ENCODE measurements at regions not wholly inside any gene's neighbourhood (a gene's known extent, or its start where the extent isn't known, plus 50 kb on each side); places are given as distances from the start of the nearest gene placed in this dataset.
"Not testable (repeated sequence)": the region's sequence is repeated elsewhere in the genome, so short reads cannot be mapped to it uniquely, and the experiment has no call there.

DNA sequence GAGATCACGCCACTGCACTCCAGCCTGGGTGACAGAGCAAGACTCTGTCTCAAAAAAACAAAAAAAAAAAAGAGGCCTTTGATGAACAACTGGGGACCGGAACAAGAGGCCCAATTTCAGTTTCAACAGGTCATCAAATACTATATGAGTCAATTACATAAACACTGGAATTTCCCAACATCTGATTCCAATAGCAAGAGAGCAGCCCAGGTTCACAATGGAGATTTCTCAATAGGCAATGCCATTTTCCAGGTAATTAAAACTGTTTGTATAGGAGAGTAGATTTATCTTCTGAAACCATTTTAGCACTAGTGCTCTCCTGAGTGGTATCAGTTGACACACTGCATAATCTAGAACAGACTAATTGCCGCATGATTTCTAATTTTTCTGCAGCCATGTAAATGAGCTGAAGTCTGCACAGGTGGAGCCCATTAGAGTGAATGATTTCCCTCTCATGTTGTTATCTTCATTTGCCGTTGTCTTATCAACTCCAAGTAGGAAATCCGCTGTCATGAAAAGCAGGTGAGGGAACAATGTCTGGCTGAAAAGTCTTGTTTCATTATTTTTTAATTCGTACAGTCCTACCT is 264.1 kb upstream of the MEIS1 start:
- no peak for DNase-seq

DNA sequence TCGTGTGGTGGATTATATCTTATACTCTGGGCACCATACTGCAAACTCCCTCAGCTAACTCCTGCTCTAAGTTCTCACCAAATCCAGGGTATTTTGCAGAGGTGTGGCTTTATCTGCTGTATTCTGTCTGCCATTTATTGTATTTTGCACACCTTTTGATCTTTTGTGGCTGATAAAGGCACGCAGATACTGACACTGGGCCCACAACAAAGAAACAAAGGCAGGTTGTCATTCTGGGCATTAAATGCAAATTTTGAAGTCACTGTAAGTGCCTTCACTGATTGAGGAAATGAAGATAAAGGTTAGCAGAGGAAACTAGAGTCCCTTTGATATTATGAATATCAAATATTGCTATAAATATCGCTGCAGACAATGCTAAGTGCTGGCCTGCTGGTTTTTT is 265.8 kb upstream of the MEIS1 start:
- no peak for DNase-seq

GRCh38 chr2:66164470-66164869 is 270.5 kb upstream of the MEIS1 start:
- no peak for DNase-seq

DNA sequence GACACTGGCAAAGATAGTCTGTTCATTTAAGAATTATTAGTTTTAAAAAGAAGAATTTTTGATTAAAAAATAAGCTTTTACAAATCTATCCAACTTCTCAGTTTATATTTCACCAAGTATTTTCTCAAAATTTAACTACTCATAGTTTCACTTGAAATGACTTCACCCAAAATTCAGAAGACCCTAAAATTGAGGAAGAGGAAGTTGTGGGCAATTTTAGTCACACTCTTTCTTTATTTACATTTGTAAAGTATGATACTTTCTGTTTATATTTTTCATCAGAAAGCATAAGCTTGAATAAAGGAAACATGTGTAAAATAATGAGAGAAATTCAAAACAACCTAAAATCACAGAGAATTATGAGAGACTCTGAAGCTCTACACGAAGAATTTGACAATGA is 278.8 kb upstream of the MEIS1 start:
- no peak for DNase-seq

GRCh38 chr2:66153941-66154340 is 281.0 kb upstream of the MEIS1 start:
- DNase-seq, result no peak

DNA sequence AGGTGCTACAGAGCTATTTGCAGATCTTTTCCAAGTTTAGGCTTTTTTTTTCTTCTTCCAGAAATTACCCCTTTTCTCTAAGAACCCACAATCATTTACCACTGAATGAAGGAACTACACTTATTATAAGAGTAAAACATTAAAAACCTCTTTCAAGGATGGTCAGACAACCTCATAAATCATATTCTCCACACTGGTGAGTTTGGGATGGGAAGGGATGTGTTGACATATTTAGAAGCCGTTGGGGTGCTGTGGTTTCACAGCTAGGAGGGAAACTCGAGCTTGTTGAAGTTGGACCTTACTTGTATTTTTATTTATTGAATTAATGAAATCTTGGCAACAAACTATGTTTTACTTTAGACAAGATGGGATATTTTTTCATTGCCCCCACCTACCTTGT is 289.4 kb upstream of the MEIS1 start:
- DNase-seq, result no peak

- not testable (repeated sequence) for DNase-seq
Observed at GRCh38 chr2:66144324-66144723, 290.6 kb upstream of the MEIS1 start.

DNA sequence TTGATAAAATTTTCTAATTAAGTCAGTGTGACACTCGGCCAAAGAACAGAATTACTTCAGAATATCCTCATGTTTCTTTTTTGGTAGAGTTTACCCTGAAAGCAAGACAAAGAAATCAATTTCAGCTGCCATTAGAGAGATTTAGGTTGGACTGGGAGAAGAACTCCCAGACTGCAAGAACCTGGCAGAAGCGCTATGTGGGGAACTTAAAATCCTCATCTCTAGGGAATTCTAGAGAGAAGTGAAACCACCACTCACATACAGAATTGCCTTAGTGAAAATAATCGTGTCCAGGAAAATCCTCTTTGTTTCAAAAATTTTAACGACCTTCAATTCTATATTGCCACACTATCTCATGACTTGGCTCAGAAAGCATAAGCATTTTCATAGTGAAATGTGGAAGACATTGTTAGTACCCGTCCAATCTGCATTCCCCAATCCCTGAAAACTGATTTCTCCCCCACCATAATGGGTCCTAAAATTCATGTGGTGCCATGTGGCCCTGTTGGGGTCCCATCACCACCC is 297.3 kb upstream of the MEIS1 start:
- no peak for DNase-seq

GRCh38 chr2:66134138-66134701 is 300.7 kb upstream of the MEIS1 start:
- no peak for DNase-seq

- DNase-seq, result no peak
Observed at GRCh38 chr2:66127656-66128055, 307.3 kb upstream of the MEIS1 start.

- no peak for DNase-seq
Observed at GRCh38 chr2:66127061-66127460, 307.9 kb upstream of the MEIS1 start.

- no peak for DNase-seq
Observed at GRCh38 chr2:66125951-66126350, 309.0 kb upstream of the MEIS1 start.

GRCh38 chr2:66122516-66122915 is 312.4 kb upstream of the MEIS1 start:
- DNase-seq, result no peak

- DNase-seq, result no peak
Observed at GRCh38 chr2:66121946-66122345, 313.0 kb upstream of the MEIS1 start.

DNA sequence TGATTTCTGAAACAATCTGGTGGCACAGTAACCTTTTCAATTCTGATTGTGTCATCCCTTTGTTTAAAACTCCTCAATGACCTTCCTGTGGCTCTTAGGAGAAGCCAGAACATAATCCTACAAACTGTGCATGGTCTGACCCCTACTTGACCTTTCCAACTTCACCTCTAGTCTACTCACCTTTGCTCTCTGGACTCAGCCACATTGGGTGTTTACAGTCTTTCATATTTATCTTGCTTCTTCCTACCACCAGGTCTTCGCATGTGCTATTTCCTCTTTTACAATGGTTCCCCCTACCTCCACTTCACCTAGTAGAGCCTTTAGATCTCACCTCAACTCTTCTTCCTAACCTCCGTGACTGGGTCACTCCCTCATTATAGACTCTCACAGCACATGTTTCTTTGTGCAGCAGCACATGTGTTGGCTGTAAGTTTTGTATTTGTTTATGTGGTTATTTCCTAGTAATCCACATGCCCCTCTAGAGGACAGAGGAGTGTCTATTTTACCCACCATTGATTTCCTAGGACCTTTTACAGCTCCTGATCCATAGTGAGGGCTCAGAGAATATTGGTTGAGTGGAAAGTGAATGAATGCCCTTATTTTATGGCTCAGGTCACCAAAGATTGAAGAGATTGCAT is 320.8 kb upstream of the MEIS1 start:
- no peak for DNase-seq

DNA sequence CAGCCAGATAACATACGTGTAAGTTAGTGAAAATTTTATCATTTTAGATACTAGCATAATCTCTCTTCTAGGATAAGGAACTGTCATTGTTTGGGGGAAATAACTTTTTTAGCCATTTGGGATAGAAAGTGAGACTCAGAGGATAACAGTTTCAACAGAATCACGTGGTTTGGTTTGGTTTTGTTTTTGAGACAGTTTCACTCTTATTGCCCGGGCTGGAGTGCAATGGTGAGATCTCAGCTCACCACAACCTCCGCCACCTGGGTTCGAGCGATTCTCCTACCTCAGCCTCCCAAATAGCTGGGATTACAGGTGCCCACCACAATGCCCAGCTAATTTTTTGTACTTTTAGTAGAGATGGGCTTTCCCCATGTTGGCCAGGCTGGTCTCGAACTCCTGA is 323.2 kb upstream of the MEIS1 start:
- no peak for DNase-seq

GRCh38 chr2:66110608-66111007 is 324.3 kb upstream of the MEIS1 start:
- DNase-seq, result no peak

DNA sequence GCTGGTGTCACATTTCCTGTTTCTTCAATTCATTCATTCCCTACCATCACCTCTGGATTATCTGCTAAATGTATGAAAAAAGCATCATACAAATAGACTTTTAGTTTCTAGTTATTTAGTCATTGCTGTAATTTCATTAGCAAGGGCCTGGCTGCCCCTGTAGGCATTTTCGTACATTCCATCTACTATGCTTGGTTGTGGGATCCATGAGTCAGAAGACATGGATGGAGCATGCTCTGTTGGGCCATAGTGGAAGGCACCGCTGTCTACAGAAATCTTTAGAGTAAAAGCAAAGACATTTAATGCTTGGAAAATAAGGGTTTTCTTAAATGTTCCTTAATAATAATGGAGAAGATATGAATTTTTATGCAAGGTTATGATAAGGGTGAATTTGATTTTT is 324.8 kb upstream of the MEIS1 start:
- DNase-seq, result no peak

DNA sequence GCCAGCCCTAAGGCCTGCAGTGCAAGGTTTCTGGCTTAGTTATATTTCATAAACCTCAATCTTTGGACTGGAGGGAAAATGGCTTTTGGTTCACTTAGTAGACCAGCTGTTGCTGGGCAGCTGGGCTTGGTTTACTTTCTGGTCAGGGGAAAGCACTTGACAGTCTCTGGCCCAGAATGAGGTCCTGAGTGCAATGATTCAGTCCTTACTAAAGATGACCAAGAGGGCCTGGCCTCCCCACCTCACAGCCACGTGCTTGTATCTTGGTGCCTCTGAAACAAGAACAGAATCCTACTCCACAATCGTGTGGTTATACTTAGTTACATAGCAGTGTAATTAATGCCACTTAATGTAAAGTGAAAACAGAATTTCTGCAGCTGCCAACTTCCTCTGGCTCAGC is 325.5 kb upstream of the MEIS1 start:
- DNase-seq, result no peak

GRCh38 chr2:66105066-66105753 is 329.7 kb upstream of the MEIS1 start:
- DNase-seq, result no peak

DNA sequence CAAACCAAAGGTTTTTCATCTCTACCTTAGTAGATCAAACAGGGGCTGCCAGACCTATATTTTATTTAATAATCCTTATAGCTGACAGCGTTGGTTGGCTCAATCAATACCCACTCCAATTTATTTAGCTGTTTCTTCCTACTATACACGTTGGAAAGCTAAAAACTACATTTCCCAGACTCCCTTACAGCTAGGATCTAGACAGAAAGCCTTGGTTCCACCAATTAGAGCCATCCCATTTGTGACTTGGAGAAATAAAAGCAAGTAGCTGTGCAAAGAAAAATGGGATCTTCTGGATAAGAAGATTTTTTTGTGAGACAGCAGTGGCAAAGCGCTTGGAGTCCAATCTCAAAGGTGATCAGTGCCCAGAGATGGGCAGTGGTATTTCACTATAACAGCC is 331.3 kb upstream of the MEIS1 start:
- no peak for DNase-seq

DNA sequence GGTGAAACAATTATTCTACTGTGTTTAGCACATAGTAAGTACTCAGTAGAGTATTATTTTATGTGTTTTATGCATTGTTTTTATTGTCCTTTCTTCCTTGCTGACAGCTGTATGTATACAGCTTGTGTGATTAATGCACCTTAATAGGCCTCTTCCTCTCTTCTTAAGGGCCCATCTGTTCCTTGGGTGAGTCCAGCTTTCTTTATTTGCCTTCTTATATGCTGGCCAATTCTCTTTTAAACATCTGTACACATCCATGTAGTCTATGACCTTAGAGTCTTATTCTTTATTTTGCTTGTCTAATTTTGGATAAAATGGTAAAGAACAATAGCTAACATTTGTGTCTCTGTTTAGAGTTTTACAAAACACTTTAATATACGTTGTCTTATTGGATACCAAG is 333.7 kb upstream of the MEIS1 start:
- DNase-seq, result no peak

DNA sequence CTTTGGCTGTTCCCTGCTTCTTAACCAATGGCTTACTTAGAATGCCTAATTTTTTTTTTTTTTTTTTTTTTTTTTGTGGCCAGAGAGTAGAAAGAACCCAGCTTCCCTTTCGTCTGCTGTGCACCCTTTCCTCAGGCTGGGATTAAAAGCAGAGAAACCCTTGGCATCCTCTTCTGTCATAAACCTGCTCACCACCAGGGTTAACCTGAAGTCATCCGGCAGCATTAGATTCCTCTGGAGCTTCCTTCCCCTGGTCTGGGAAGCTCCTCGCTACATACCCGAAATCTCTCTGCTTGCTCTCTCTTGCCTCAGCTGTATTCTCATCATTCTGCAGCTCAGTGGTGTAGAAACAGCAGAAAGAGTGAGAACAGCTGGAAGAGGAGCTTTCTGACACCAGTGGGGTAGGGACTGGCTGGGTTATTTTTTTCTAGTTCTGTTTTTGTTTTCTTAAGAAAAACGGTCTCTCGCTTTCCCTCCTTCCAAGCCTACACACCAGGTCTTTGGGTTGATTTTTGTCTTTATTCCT is 339.0 kb upstream of the MEIS1 start:
- no peak for DNase-seq

- DNase-seq, result not testable (repeated sequence)
Observed at GRCh38 chr2:66094689-66095088, 340.2 kb upstream of the MEIS1 start.
